Lung (tissue), 11 donors: ENCODE measurements at regions not wholly inside any gene's neighbourhood (a gene's known extent, or its start where the extent isn't known, plus 50 kb on each side); places are given as distances from the start of the nearest gene placed in this dataset.
A peak's percentile ranks its signal among the peaks of the same experiment; 100 is the strongest.

ENCODE experiments used
- ATAC-seq: fragments of 200-7000 bp; cut with Tn5 transposase; one replicate; pipeline ENCODE4 v1.9.1; 2020; ENCODE audit warnings: moderate number of reproducible peaks; ENCODE audit not compliant: insufficient read depth, low FRiP score
- DNase-seq, 3 donors: peaks; one replicate each; pipeline ENCODE4 v3.0.0-alpha.2; 2013 to 2017
- H3K27ac ChIP-seq, 2 donors: one replicate each; pipeline ENCODE4 v1.5.1; 2013; ENCODE audit warnings: mild to moderate bottlenecking in 2 of 2, moderate library complexity in 2 of 2, control low read depth in 1 of 2, inconsistent platforms in 1 of 2, low read depth in 1 of 2, low read length in 1 of 2
- H3K27me3 ChIP-seq, 3 donors: one replicate each; pipeline ENCODE4 v1.5.1; 2013; ENCODE audit warnings: low read length in 2 of 3; ENCODE audit not compliant: control insufficient read depth in 3 of 3, insufficient read depth in 3 of 3
- H3K36me3 ChIP-seq, 4 donors: one replicate each; pipeline ENCODE4 v1.5.1; 2013; ENCODE audit warnings: low read length in 4 of 4, mild to moderate bottlenecking in 1 of 4, moderate library complexity in 1 of 4; ENCODE audit not compliant: control insufficient read depth in 4 of 4, insufficient read depth in 4 of 4
- H3K4me1 ChIP-seq, 5 donors: one replicate each; pipeline ENCODE4 v1.5.1; 2013; ENCODE audit warnings: low read length in 5 of 5, mild to moderate bottlenecking in 2 of 5, moderate library complexity in 1 of 5; ENCODE audit not compliant: control insufficient read depth in 5 of 5, insufficient read depth in 5 of 5
- H3K4me3 ChIP-seq: one replicate; pipeline ENCODE4 v1.5.1; 2013; ENCODE audit warnings: mild to moderate bottlenecking, control low read depth, moderate library complexity
- H3K9ac ChIP-seq, 2 donors: one replicate each; pipeline ENCODE4 v1.5.1; 2013; ENCODE audit warnings: low read length in 2 of 2, control low read depth in 1 of 2; ENCODE audit not compliant: insufficient read depth in 1 of 2
- H3K9me3 ChIP-seq, 4 donors: one replicate each; pipeline ENCODE4 v1.5.1; 2013; ENCODE audit warnings: low read length in 3 of 4, mild to moderate bottlenecking in 1 of 4, moderate library complexity in 1 of 4; ENCODE audit not compliant: control insufficient read depth in 4 of 4, insufficient read depth in 3 of 4
- WGBS, 2 donors: extraction: QIAGEN DNeasy Blood & Tissue Kit; methylation state at CpG; one replicate each; pipeline ENCODE4 v1.1.7; 2013; 5-methylcytosine and 5-hydroxymethylcytosine counted together
- TF ChIP-seq, protein P1 (sequence below): IDR thresholded peaks from 2 replicates; pipeline ENCODE4 v1.5.1; 2012; ENCODE audit warnings: mild to moderate bottlenecking; ENCODE audit errors: control extremely low read depth, extremely low read depth
- donor health status: control.
- donor health status: control.
- donor health status: Bipolar disorder and iron deficiency.
- donor health status: healthy.
- donor health status: DM: yes; HTN: yes; CAD: no.

DNA sequence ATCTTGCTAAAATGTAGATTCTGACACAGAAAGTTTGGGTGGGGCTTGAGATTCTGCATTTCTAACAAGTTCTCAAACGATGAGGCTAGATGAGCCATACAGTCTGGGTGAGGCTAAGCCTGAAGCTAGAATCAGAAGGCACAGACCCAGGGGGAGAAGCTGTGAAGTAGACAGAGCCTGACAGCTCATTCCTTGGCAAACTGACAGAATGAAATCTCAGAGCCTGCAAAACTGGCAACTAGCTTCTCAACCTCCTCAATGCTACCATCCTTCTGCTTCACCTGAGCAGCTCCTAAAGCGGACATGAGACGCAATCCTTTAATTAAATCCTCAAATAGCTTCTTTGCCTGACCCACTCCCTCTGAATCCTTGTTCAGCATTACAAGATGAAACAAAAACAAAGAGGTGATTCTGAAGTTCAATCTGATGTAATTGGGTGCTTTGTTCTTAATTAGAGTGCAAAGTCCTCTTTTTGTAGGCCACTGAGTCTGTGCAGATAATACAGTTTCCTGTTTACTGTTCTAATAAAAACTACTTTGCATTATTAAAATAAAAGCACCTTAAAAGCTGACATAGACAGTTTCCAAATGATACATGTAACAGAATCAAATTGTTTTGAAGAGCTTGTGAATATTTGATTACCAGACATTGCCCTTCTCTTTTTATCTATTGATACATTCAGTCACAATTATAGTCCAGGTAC lies 71.0 kb upstream of the BMP2K start:
- Histone ChIP-seq H3K9ac (no peak overlapping the region), H3K36me3 (no peaks in the 10 kb centered on the region), H3K9me3 (peaks cover 0 to 4% (median under 1%) of the 10 kb centered on the region in 4 donors), H3K4me1 (no peaks in the 10 kb centered on the region), H3K27ac (no peak overlapping the region), H3K4me3 (no peak overlapping the region), H3K27me3 (no peaks in the 10 kb centered on the region)
- ATAC-seq (no peak), DNase-seq (no peak)
- WGBS, 2 donors = 84 to 92% methylated on average over 3 of the region's 3 CpGs
- TF ChIP-seq, protein P1, sequence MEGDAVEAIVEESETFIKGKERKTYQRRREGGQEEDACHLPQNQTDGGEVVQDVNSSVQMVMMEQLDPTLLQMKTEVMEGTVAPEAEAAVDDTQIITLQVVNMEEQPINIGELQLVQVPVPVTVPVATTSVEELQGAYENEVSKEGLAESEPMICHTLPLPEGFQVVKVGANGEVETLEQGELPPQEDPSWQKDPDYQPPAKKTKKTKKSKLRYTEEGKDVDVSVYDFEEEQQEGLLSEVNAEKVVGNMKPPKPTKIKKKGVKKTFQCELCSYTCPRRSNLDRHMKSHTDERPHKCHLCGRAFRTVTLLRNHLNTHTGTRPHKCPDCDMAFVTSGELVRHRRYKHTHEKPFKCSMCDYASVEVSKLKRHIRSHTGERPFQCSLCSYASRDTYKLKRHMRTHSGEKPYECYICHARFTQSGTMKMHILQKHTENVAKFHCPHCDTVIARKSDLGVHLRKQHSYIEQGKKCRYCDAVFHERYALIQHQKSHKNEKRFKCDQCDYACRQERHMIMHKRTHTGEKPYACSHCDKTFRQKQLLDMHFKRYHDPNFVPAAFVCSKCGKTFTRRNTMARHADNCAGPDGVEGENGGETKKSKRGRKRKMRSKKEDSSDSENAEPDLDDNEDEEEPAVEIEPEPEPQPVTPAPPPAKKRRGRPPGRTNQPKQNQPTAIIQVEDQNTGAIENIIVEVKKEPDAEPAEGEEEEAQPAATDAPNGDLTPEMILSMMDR = no peak

DNA sequence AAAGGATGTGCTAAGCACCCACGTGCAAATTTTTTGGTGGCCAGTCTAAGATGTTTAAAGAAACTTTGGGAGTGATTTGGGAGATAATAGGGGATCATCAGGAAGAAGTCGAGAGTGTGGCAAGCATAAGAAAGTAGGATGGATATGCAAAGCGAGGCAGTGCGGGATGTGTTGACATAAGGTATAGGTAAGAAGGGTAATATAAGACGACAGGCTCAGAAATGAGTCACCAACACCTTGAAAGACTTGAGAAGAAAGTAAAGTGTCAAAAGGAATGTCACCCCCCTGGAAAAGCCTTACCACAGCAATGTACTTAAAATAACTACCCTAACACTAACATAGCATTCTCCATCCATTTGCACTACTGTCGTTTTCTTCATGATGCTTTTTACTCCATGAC lies 69.8 kb upstream of the BMP2K start:
- DNase-seq (peak in 1 of 3 donors; percentile 20), ATAC-seq (no peak)
- Histone ChIP-seq H3K4me3 (no peak overlapping the region), H3K27ac (no peak overlapping the region), H3K9ac (no peak overlapping the region), H3K36me3 (no peaks in the 10 kb centered on the region), H3K27me3 (no peaks in the 10 kb centered on the region), H3K9me3 (peaks cover 0 to 4% (median under 1%) of the 10 kb centered on the region in 4 donors), H3K4me1 (no peaks in the 10 kb centered on the region)
- 55 to 77% methylated on average over 6 of the region's 6 CpGs for WGBS, 2 donors
- TF ChIP-seq, protein P1 = no peak

DNA sequence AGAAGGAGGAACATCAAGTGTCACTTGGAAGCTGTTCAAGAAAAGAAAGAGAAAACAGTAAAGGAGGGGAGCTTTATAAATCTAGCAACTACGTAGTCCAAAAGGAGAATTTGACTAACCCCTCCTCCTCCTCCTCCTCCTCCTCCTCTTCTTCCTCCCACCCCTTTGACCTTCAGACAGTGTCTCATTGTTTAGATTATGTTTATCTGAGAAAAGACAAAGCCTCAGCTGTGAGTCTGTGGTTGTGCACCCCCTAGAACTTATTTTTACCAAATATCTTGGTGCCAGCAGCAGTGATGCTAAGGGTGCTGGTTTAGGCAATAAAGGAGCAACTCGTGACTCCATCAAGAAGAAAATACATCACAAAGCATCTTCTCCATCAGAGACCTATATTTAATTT lies 68.9 kb upstream of the BMP2K start:
- WGBS, 2 donors = 34 to 50% methylated on average over 2 of the region's 2 CpGs
- Histone ChIP-seq H3K27me3 (no peaks in the 10 kb centered on the region), H3K9me3 (peaks cover 0 to 4% (median under 1%) of the 10 kb centered on the region in 4 donors), H3K27ac (no peak overlapping the region), H3K36me3 (no peaks in the 10 kb centered on the region), H3K4me3 (no peak overlapping the region), H3K4me1 (no peaks in the 10 kb centered on the region), H3K9ac (no peak overlapping the region)
- ATAC-seq (no peak), DNase-seq (no peak)
- TF ChIP-seq, protein P1 = no peak

DNA sequence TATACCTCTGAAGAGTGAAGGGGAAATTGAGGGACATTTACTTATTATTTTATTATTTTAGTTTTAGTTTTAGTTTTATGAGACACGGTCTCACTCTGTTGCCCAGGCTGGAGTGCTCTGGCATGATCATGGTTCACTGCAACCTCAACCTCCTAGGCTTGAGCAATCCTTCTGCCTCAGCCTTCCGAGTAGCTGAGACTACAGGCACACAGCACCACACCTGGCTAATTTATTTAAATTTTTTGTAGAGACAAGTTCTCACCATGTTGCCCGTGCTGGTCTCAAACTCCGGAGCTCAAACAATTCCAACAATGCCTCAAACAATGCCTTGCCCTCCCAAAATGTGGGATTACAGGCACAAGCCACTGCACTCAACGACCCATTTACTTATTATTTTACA lies 68.4 kb upstream of the BMP2K start:
- Histone ChIP-seq H3K9ac (no peak overlapping the region), H3K27ac (no peak overlapping the region), H3K4me1 (no peaks in the 10 kb centered on the region), H3K27me3 (no peaks in the 10 kb centered on the region), H3K9me3 (peaks cover 0 to 2% (median under 1%) of the 10 kb centered on the region in 4 donors), H3K4me3 (no peak overlapping the region), H3K36me3 (no peaks in the 10 kb centered on the region)
- TF ChIP-seq, protein P1 = no peak
- no peak for ATAC-seq
- no peak for DNase-seq
- 77 to 89% methylated on average over 5 of the region's 5 CpGs for WGBS, 2 donors
